Astrocyte (in vitro differentiated cells and primary cell): ENCODE measurements at regions not wholly inside any gene's neighbourhood (a gene's known extent, or its start where the extent isn't known, plus 50 kb on each side); places are given as distances from the start of the nearest gene placed in this dataset.

ENCODE experiments used
- DNase-seq: peaks from one replicate; pipeline ENCODE4 v3.0.0-alpha.2; 2010; ENCODE audit warnings: low read depth
- FAIRE-seq: peaks from 2 replicates; lab custom pipeline; 2011; peaks lifted over from hg19 to GRCh38; lab: Jason Lieb, UNC
- H2AFZ ChIP-seq: 2 replicates; pipeline ENCODE4 v1.6.0; 2012; ENCODE audit warnings: low read depth, low read length, inconsistent platforms
- H3K27ac ChIP-seq: 2 replicates; pipeline ENCODE4 v1.5.1; 2011; ENCODE audit warnings: low read depth, low read length, inconsistent platforms
- H3K27me3 ChIP-seq: 2 replicates; pipeline ENCODE4 v1.6.0; 2011; ENCODE audit warnings: low read length, inconsistent platforms; ENCODE audit not compliant: insufficient read depth
- H3K36me3 ChIP-seq: 2 replicates; pipeline ENCODE4 v1.5.1; 2011; ENCODE audit warnings: low read length, inconsistent platforms; ENCODE audit not compliant: insufficient read depth
- H3K4me1 ChIP-seq: 2 replicates; pipeline ENCODE4 v1.5.1; 2011; ENCODE audit warnings: low read length, inconsistent platforms; ENCODE audit not compliant: insufficient read depth
- H3K4me2 ChIP-seq: 2 replicates; pipeline ENCODE4 v1.6.0; 2012; ENCODE audit warnings: low read length, inconsistent platforms
- H3K4me3 ChIP-seq: 2 replicates; pipeline ENCODE4 v1.5.1; 2011; ENCODE audit warnings: low read depth, mild to moderate bottlenecking, low read length, inconsistent platforms; ENCODE audit not compliant: insufficient read depth
- H3K79me2 ChIP-seq: 2 replicates; pipeline ENCODE4 v1.6.0; 2012; ENCODE audit warnings: mild to moderate bottlenecking, low read length, inconsistent platforms; ENCODE audit not compliant: insufficient read depth
- H3K9ac ChIP-seq: 2 replicates; pipeline ENCODE4 v1.6.0; 2012; ENCODE audit warnings: mild to moderate bottlenecking, low read length, inconsistent platforms
- H3K9me3 ChIP-seq: 2 replicates; pipeline ENCODE4 v1.5.1; 2012; ENCODE audit warnings: low read depth, mild to moderate bottlenecking, low read length, inconsistent platforms; ENCODE audit not compliant: insufficient read depth
- H4K20me1 ChIP-seq: 2 replicates; pipeline ENCODE4 v1.6.0; 2012; ENCODE audit warnings: low read length, inconsistent platforms; ENCODE audit not compliant: insufficient read depth
- H3K27ac Mint-ChIP-seq: one replicate; pipeline ENCODE4 v1.8.0; 2021; ENCODE audit warnings: mild to moderate bottlenecking, mixed read lengths; ENCODE audit not compliant: unreplicated experiment
- H3K27me3 Mint-ChIP-seq: one replicate; pipeline ENCODE4 v1.8.0; 2021; ENCODE audit warnings: low read depth, mixed read lengths; ENCODE audit not compliant: unreplicated experiment
- H3K36me3 Mint-ChIP-seq: one replicate; pipeline ENCODE4 v1.8.0; 2021; ENCODE audit warnings: low read depth, mixed read lengths; ENCODE audit not compliant: unreplicated experiment
- H3K4me1 Mint-ChIP-seq: one replicate; pipeline ENCODE4 v1.8.0; 2021; ENCODE audit warnings: low read depth, mixed read lengths; ENCODE audit not compliant: unreplicated experiment
- H3K4me3 Mint-ChIP-seq: one replicate; pipeline ENCODE4 v1.8.0; 2021; ENCODE audit warnings: mild to moderate bottlenecking, moderate library complexity, mixed read lengths; ENCODE audit not compliant: unreplicated experiment
- H3K9me3 Mint-ChIP-seq: one replicate; pipeline ENCODE4 v1.8.0; 2021; ENCODE audit warnings: mild to moderate bottlenecking, mixed read lengths; ENCODE audit not compliant: unreplicated experiment
- EZH2 ChIP-seq: IDR thresholded peaks from 2 replicates; pipeline ENCODE4 v1.6.1; 2012; ENCODE audit warnings: mild to moderate bottlenecking, low read length, inconsistent platforms; ENCODE audit not compliant: insufficient read depth
- TF ChIP-seq, protein P1 (sequence below): IDR thresholded peaks from 2 replicates; pipeline ENCODE4 v1.5.1; 2011; ENCODE audit warnings: low read depth, mild to moderate bottlenecking, inconsistent platforms, low read length, moderate library complexity; ENCODE audit not compliant: insufficient read depth

DNA sequence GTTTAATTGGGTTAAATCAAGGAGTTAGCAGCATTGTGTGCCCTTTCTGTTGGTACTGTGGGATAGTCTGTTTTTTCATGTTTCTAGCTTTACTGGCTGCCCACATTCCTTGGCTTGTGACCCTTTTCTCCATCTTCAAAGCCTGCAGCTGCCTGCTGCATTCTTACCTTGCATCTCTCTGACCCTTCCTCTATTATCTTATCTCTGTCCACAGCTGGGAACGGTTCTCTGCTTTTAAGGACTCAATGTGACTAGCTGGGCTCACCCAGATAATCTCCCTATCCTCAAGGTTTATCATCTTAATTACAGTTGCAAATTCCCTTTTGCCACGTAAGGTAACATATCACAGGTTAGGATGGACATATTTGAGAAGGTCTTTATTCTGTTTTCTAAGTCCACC lies 199.7 kb downstream of the KCNS3 start:
- H2AFZ ChIP-seq: no peak overlapping the region
- H3K4me1 ChIP-seq: peaks cover 12% of the 10 kb centered on the region
- Mint-ChIP-seq H3K4me3 (no peak overlapping the region), H3K9me3 (no peaks in the 10 kb centered on the region), H3K36me3 (no peaks in the 10 kb centered on the region), H3K4me1 (peaks cover 13% of the 10 kb centered on the region), H3K27ac (no peak overlapping the region), H3K27me3 (no peaks in the 10 kb centered on the region)
- FAIRE-seq: no peak
- H3K27ac ChIP-seq: no peak overlapping the region
- TF ChIP-seq, protein P1, sequence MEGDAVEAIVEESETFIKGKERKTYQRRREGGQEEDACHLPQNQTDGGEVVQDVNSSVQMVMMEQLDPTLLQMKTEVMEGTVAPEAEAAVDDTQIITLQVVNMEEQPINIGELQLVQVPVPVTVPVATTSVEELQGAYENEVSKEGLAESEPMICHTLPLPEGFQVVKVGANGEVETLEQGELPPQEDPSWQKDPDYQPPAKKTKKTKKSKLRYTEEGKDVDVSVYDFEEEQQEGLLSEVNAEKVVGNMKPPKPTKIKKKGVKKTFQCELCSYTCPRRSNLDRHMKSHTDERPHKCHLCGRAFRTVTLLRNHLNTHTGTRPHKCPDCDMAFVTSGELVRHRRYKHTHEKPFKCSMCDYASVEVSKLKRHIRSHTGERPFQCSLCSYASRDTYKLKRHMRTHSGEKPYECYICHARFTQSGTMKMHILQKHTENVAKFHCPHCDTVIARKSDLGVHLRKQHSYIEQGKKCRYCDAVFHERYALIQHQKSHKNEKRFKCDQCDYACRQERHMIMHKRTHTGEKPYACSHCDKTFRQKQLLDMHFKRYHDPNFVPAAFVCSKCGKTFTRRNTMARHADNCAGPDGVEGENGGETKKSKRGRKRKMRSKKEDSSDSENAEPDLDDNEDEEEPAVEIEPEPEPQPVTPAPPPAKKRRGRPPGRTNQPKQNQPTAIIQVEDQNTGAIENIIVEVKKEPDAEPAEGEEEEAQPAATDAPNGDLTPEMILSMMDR: no peak
- no peak for TF ChIP-seq EZH2
- no peak overlapping the region for H3K4me3 ChIP-seq
- H4K20me1 ChIP-seq: no peaks in the 10 kb centered on the region
- no peak for DNase-seq
- no peaks in the 10 kb centered on the region for H3K36me3 ChIP-seq
- no peak overlapping the region for H3K9ac ChIP-seq
- H3K27me3 ChIP-seq: no peaks in the 10 kb centered on the region
- H3K9me3 ChIP-seq: no peaks in the 10 kb centered on the region
- no peaks in the 10 kb centered on the region for H3K79me2 ChIP-seq
- no peak overlapping the region for H3K4me2 ChIP-seq

GRCh38 chr2:18077704-18078103 lies 199.2 kb downstream of the KCNS3 start:
- TF ChIP-seq, protein P1: no peak
- TF ChIP-seq EZH2: no peak
- Mint-ChIP-seq H3K9me3 (no peaks in the 10 kb centered on the region), H3K4me1 (peaks cover 13% of the 10 kb centered on the region), H3K27ac (peak overlapping the region; percentile 36), H3K36me3 (no peaks in the 10 kb centered on the region), H3K27me3 (no peaks in the 10 kb centered on the region), H3K4me3 (no peak overlapping the region)
- Histone ChIP-seq H3K4me2 (peak overlapping the region; percentile 20), H3K4me3 (no peak overlapping the region), H4K20me1 (no peaks in the 10 kb centered on the region), H3K27ac (no peak overlapping the region), H3K27me3 (no peaks in the 10 kb centered on the region), H3K9me3 (no peaks in the 10 kb centered on the region), H3K36me3 (no peaks in the 10 kb centered on the region), H3K9ac (no peak overlapping the region), H2AFZ (no peak overlapping the region), H3K79me2 (no peaks in the 10 kb centered on the region), H3K4me1 (peaks cover 12% of the 10 kb centered on the region)
- DNase-seq (peak; percentile 96), FAIRE-seq (peak; percentile 9)

GRCh38 chr2:18077231-18077630 lies 198.8 kb downstream of the KCNS3 start:
- Histone ChIP-seq H3K4me1 (peaks cover 12% of the 10 kb centered on the region), H3K36me3 (no peaks in the 10 kb centered on the region), H4K20me1 (no peaks in the 10 kb centered on the region), H3K27ac (peak overlapping the region; percentile 18), H3K79me2 (no peaks in the 10 kb centered on the region), H3K4me2 (peak overlapping the region; percentile 20), H3K9me3 (no peaks in the 10 kb centered on the region), H3K27me3 (no peaks in the 10 kb centered on the region), H3K9ac (no peak overlapping the region), H2AFZ (no peak overlapping the region), H3K4me3 (no peak overlapping the region)
- TF ChIP-seq, protein P1: no peak
- no peak for TF ChIP-seq EZH2
- no peaks in the 10 kb centered on the region for H3K27me3 Mint-ChIP-seq
- peaks cover 13% of the 10 kb centered on the region for H3K4me1 Mint-ChIP-seq
- no peaks in the 10 kb centered on the region for H3K9me3 Mint-ChIP-seq
- H3K4me3 Mint-ChIP-seq: no peak overlapping the region
- FAIRE-seq (no peak), DNase-seq (peak; percentile 56)
- H3K27ac Mint-ChIP-seq: peak overlapping the region; percentile 36
- H3K36me3 Mint-ChIP-seq: no peaks in the 10 kb centered on the region
